GM21423 (cell line): ENCODE measurements at regions not wholly inside any gene's neighbourhood (a gene's known extent, or its start where the extent isn't known, plus 50 kb on each side); places are given as distances from the start of the nearest gene placed in this dataset.
"Not testable (repeated sequence)": the region's sequence is repeated elsewhere in the genome, so short reads cannot be mapped to it uniquely, and the experiment has no call there.

Experiments
- ATAC-seq: cut with Tn5 transposase; IDR thresholded peaks from one replicate; pipeline ENCODE4 v1.9.1; 2021; ENCODE audit warnings: mild to moderate bottlenecking, moderate library complexity; ENCODE audit not compliant: unreplicated experiment

GRCh38 chr14:83133981-83134645 lies 1600.5 kb upstream of the SEL1L start:
- no peak for ATAC-seq

- no peak for ATAC-seq
Measured at GRCh38 chr14:83140756-83141155, 1607.1 kb upstream of the SEL1L start.

GRCh38 chr14:83147006-83147405 lies 1613.4 kb upstream of the SEL1L start:
- no peak for ATAC-seq

GRCh38 chr14:83151571-83151970 lies 1617.9 kb upstream of the SEL1L start:
- ATAC-seq, result no peak

GRCh38 chr14:83153081-83153480 lies 1619.4 kb upstream of the SEL1L start:
- ATAC-seq, result no peak

GRCh38 chr14:83162361-83162929 lies 1628.8 kb upstream of the SEL1L start:
- ATAC-seq, result no peak

- ATAC-seq, result no peak
Measured at GRCh38 chr14:83163016-83163415, 1629.4 kb upstream of the SEL1L start.

- no peak for ATAC-seq
Measured at GRCh38 chr14:83164016-83164415, 1630.4 kb upstream of the SEL1L start.

GRCh38 chr14:83164591-83164990 lies 1630.9 kb upstream of the SEL1L start:
- ATAC-seq, result no peak

GRCh38 chr14:83170165-83170564 lies 1636.5 kb upstream of the SEL1L start:
- ATAC-seq, result no peak

GRCh38 chr14:83171761-83172160 lies 1638.1 kb upstream of the SEL1L start:
- no peak for ATAC-seq

GRCh38 chr14:83172363-83172762 lies 1638.7 kb upstream of the SEL1L start:
- no peak for ATAC-seq

GRCh38 chr14:83173687-83174086 lies 1640.0 kb upstream of the SEL1L start:
- ATAC-seq, result no peak

- ATAC-seq, result no peak
Measured at GRCh38 chr14:83184531-83184930, 1650.9 kb upstream of the SEL1L start.

- not testable (repeated sequence) for ATAC-seq
Measured at GRCh38 chr14:83188311-83188710, 1654.7 kb upstream of the SEL1L start.

- no peak for ATAC-seq
Measured at GRCh38 chr14:83196236-83196635, 1662.6 kb upstream of the SEL1L start.

GRCh38 chr14:83197271-83197670 lies 1663.6 kb upstream of the SEL1L start:
- ATAC-seq, result no peak

- ATAC-seq, result no peak
Measured at GRCh38 chr14:83207550-83207949, 1673.9 kb upstream of the SEL1L start.

GRCh38 chr14:83208341-83208740 lies 1674.7 kb upstream of the SEL1L start:
- no peak for ATAC-seq

GRCh38 chr14:83217492-83217891 lies 1683.8 kb upstream of the SEL1L start:
- no peak for ATAC-seq

- no peak for ATAC-seq
Measured at GRCh38 chr14:83247924-83248639, 1714.4 kb upstream of the SEL1L start.

- ATAC-seq, result no peak
Measured at GRCh38 chr14:83251402-83251801, 1717.7 kb upstream of the SEL1L start.
